Smooth muscle cell (in vitro differentiated cells): ENCODE measurements at regions not wholly inside any gene's neighbourhood (a gene's known extent, or its start where the extent isn't known, plus 50 kb on each side); places are given as distances from the start of the nearest gene placed in this dataset.

Experiments
- DNase-seq: peaks from one replicate; lab custom pipeline; 2025; ENCODE audit not compliant: unreplicated experiment; lab: John Stamatoyannopoulos, UW
- H2AFZ ChIP-seq: fragments of 200-600 bp; sonication (generic); 2 replicates; pipeline ENCODE4 v1.6.0; 2016; ENCODE audit warnings: antibody characterized with exemption, low read depth, mild to moderate bottlenecking
- H3F3A ChIP-seq: fragments of 200-600 bp; sonication (generic); 2 replicates; pipeline ENCODE4 v1.6.0; 2017; ENCODE audit warnings: antibody characterized with exemption, low read depth
- H3K27ac ChIP-seq: fragments of 200-600 bp; sonication (generic); 2 replicates; pipeline ENCODE4 v1.5.1; 2016; ENCODE audit warnings: low read depth, mild to moderate bottlenecking
- H3K27me3 ChIP-seq: fragments of 200-600 bp; sonication (generic); 2 replicates; pipeline ENCODE4 v1.6.1; 2016; ENCODE audit warnings: low read depth, mild to moderate bottlenecking
- H3K36me3 ChIP-seq: fragments of 200-600 bp; sonication (generic); 2 replicates; pipeline ENCODE4 v1.5.1; 2016; ENCODE audit warnings: low read depth
- H3K4me1 ChIP-seq: fragments of 200-600 bp; sonication (generic); 2 replicates; pipeline ENCODE4 v1.5.1; 2016; ENCODE audit warnings: low read depth
- H3K4me2 ChIP-seq: fragments of 200-600 bp; sonication (generic); 2 replicates; pipeline ENCODE4 v1.6.0; 2016; ENCODE audit warnings: mild to moderate bottlenecking
- H3K4me3 ChIP-seq: fragments of 200-600 bp; sonication (generic); 2 replicates; pipeline ENCODE4 v1.5.1; 2016; ENCODE audit warnings: mild to moderate bottlenecking
- H3K79me2 ChIP-seq: fragments of 200-600 bp; sonication (generic); 2 replicates; pipeline ENCODE4 v1.6.0; 2016; ENCODE audit warnings: low read depth, mild to moderate bottlenecking
- H3K9ac ChIP-seq: fragments of 200-600 bp; sonication (generic); 2 replicates; pipeline ENCODE4 v1.6.0; 2016; ENCODE audit warnings: low read depth
- H3K9me3 ChIP-seq: fragments of 200-600 bp; sonication (generic); replicated peaks from 2 replicates; pipeline ENCODE4 v1.5.1; 2016; ENCODE audit warnings: low read depth
- H4K20me1 ChIP-seq: fragments of 200-600 bp; sonication (generic); 2 replicates; pipeline ENCODE4 v1.6.0; 2016; ENCODE audit warnings: low read depth
- WGBS: methylation state at CpG from one replicate; pipeline ENCODE4 v1.1.7; 2016; ENCODE audit warnings: low lambda C conversion rate; 5-methylcytosine and 5-hydroxymethylcytosine counted together
- TF ChIP-seq, protein P1 (sequence below): fragments of 200-600 bp; sonication (generic); IDR thresholded peaks from 2 replicates; pipeline ENCODE4 v1.5.1; 2017; ENCODE audit warnings: borderline replicate concordance, mild to moderate bottlenecking, antibody characterized with exemption; ENCODE audit not compliant: insufficient read depth, poor library complexity, severe bottlenecking

DNA sequence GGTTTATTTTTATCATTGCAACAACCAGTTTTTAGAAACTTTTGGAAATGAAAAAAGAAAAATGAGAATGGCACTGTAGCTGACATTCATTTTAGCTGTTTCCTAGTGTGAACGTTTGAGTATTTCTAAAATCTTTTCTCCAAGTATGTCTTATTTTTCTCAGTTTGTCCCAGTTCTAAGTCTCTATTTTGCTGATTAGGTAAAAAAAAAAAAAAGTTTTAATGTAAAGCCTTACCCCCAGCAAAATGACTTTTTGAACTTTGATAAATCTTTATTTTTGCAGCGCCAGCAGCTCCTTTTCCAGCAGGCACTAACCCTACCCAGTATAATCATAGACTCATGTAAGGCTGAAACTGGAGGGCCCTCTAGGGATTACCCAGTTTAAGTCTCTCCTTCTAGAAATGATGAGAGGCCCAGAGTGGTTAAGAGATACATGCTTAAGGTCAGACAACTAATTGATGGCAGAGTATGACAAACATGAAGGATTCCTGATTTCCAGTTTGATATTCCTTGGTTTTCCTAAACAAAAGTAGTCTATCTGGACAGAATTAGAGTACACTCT, 84.3 kb upstream of the SLC4A4 start:
- no peak for DNase-seq
- Histone ChIP-seq H3K4me1 (no peaks in the 10 kb centered on the region), H2AFZ (no peak overlapping the region), H4K20me1 (no peaks in the 10 kb centered on the region), H3K36me3 (no peaks in the 10 kb centered on the region), H3K9me3 (no peaks in the 10 kb centered on the region), H3K79me2 (no peaks in the 10 kb centered on the region), H3K27me3 (no peaks in the 10 kb centered on the region), H3K4me2 (no peak overlapping the region), H3F3A (no peaks in the 10 kb centered on the region), H3K27ac (no peak overlapping the region), H3K9ac (no peak overlapping the region), H3K4me3 (no peak overlapping the region)
- 85% methylated on average over 2 of the region's 2 CpGs for WGBS
- TF ChIP-seq, protein P1, sequence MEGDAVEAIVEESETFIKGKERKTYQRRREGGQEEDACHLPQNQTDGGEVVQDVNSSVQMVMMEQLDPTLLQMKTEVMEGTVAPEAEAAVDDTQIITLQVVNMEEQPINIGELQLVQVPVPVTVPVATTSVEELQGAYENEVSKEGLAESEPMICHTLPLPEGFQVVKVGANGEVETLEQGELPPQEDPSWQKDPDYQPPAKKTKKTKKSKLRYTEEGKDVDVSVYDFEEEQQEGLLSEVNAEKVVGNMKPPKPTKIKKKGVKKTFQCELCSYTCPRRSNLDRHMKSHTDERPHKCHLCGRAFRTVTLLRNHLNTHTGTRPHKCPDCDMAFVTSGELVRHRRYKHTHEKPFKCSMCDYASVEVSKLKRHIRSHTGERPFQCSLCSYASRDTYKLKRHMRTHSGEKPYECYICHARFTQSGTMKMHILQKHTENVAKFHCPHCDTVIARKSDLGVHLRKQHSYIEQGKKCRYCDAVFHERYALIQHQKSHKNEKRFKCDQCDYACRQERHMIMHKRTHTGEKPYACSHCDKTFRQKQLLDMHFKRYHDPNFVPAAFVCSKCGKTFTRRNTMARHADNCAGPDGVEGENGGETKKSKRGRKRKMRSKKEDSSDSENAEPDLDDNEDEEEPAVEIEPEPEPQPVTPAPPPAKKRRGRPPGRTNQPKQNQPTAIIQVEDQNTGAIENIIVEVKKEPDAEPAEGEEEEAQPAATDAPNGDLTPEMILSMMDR, result no peak

DNA sequence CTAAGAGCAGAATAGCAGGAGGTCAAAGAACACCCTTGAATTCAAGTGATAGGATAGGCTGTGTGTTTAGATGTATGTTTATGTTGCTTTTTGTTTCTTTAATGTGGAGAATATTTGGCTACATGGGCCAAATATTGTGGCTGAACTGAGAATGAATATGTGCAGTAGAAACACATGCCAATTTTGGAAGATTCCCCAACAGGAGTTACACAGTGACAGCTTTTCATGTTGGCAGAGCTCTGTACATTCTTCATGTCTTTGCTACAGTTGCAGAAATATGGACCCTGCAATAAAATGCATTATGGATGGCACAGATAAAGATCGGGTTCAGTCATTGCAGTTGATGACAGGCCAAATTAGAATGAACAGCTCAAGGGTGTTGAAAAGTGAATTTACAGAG, 82.8 kb upstream of the SLC4A4 start:
- no peak overlapping the region for H3K27ac ChIP-seq
- H3K9me3 ChIP-seq, result no peaks in the 10 kb centered on the region
- no peaks in the 10 kb centered on the region for H3K36me3 ChIP-seq
- no peaks in the 10 kb centered on the region for H3K4me1 ChIP-seq
- H3K4me2 ChIP-seq, result no peak overlapping the region
- TF ChIP-seq, protein P1, result no peak
- H3K4me3 ChIP-seq, result no peak overlapping the region
- no peak for DNase-seq
- no peaks in the 10 kb centered on the region for H3F3A ChIP-seq
- no peak overlapping the region for H3K9ac ChIP-seq
- H2AFZ ChIP-seq, result no peak overlapping the region
- 93% methylated on average over 1 of the region's 1 CpG for WGBS
- peaks cover 10% of the 10 kb centered on the region for H3K27me3 ChIP-seq
- no peaks in the 10 kb centered on the region for H4K20me1 ChIP-seq
- no peaks in the 10 kb centered on the region for H3K79me2 ChIP-seq

DNA sequence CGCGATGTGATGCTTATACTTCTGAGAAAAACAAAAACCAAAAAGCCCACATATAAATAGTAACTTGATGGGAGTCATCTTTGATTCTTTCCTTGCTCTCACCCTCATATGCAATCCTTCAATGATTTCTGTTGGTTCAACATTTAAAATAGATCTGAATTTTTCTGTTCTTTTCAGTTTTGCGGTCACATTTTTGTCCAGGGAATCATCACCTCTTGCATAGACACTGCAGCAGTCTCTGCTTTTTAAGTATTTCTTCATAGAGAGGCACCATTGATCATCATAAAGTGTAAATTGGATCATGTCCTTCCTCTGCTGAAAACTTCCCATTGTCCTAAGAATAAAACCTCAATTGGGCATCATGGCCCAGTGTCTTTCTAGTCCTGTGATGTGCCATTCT, 81.1 kb upstream of the SLC4A4 start:
- H3K9me3 ChIP-seq, result no peaks in the 10 kb centered on the region
- H4K20me1 ChIP-seq, result no peaks in the 10 kb centered on the region
- peaks cover 10% of the 10 kb centered on the region for H3K27me3 ChIP-seq
- 62% methylated on average over 3 of the region's 3 CpGs for WGBS
- no peaks in the 10 kb centered on the region for H3K36me3 ChIP-seq
- no peak overlapping the region for H3K9ac ChIP-seq
- H3K4me1 ChIP-seq, result no peaks in the 10 kb centered on the region
- no peak overlapping the region for H3K4me3 ChIP-seq
- H3K79me2 ChIP-seq, result no peaks in the 10 kb centered on the region
- H3K27ac ChIP-seq, result no peak overlapping the region
- H3F3A ChIP-seq, result no peaks in the 10 kb centered on the region
- H2AFZ ChIP-seq, result no peak overlapping the region
- no peak overlapping the region for H3K4me2 ChIP-seq
- TF ChIP-seq, protein P1, result no peak
- no peak for DNase-seq

DNA sequence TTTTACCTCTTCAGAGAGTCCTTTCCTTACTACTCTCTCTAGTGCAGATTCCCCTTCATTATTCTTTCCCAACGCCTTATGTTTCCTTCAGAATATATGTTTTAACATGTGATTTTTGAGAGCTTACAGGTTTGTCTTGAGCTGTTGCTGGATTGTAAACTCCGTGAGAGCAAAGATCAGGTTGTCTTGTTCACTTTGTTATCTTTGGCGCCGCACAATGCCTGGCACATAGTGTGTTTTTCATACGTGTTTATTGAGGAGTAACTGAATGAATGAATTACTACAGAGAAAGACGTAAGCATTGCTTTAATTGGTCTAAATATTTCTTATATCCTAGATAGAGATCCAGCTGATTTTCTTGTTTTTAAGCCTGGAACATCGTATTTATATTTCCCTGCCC, 80.5 kb upstream of the SLC4A4 start:
- Histone ChIP-seq H3K27me3 (peaks cover 10% of the 10 kb centered on the region), H3K4me3 (no peak overlapping the region), H3F3A (no peaks in the 10 kb centered on the region), H4K20me1 (no peaks in the 10 kb centered on the region), H3K79me2 (no peaks in the 10 kb centered on the region), H3K9me3 (no peaks in the 10 kb centered on the region), H2AFZ (no peak overlapping the region), H3K27ac (no peak overlapping the region), H3K9ac (no peak overlapping the region), H3K36me3 (no peaks in the 10 kb centered on the region), H3K4me2 (no peak overlapping the region), H3K4me1 (no peaks in the 10 kb centered on the region)
- DNase-seq, result no peak
- TF ChIP-seq, protein P1, result no peak
- 99% methylated on average over 7 of the region's 7 CpGs for WGBS
